Kidney capillary endothelial cell (primary cell): ENCODE measurements at regions not wholly inside any gene's neighbourhood (a gene's known extent, or its start where the extent isn't known, plus 50 kb on each side); places are given as distances from the start of the nearest gene placed in this dataset.

Source experiments
- DNase-seq: peaks from one replicate; pipeline ENCODE4 v3.0.0-alpha.2; 2018; ENCODE audit warnings: low spot score

- DNase-seq = no peak
Measured at GRCh38 chr13:27673911-27674310, 52.2 kb downstream of the POLR1D start.

GRCh38 chr13:27678306-27679040 is 56.8 kb downstream of the POLR1D start:
- no peak for DNase-seq

GRCh38 chr13:27679396-27679795 is 57.7 kb downstream of the POLR1D start:
- no peak for DNase-seq

- no peak for DNase-seq
Measured at GRCh38 chr13:27679896-27680295, 58.2 kb downstream of the POLR1D start.

GRCh38 chr13:27680465-27680864 is 58.8 kb downstream of the POLR1D start:
- DNase-seq = no peak

GRCh38 chr13:27691207-27691606 is 69.5 kb downstream of the POLR1D start:
- DNase-seq = no peak

- DNase-seq = no peak
Measured at GRCh38 chr13:27696731-27697130, 75.0 kb downstream of the POLR1D start.

GRCh38 chr13:27699952-27700351 is 78.3 kb downstream of the POLR1D start:
- no peak for DNase-seq

- DNase-seq = no peak
Measured at GRCh38 chr13:27704681-27705080, 83.0 kb downstream of the POLR1D start.

- DNase-seq = no peak
Measured at GRCh38 chr13:27708325-27708724, 84.0 kb upstream of the GSX1 start.

GRCh38 chr13:27709779-27710178 is 82.5 kb upstream of the GSX1 start:
- DNase-seq = no peak

GRCh38 chr13:27712421-27712820 is 79.9 kb upstream of the GSX1 start:
- no peak for DNase-seq

GRCh38 chr13:27713767-27714166 is 78.5 kb upstream of the GSX1 start:
- DNase-seq = no peak

GRCh38 chr13:27721681-27722080 is 70.6 kb upstream of the GSX1 start:
- no peak for DNase-seq

GRCh38 chr13:27728271-27728670 is 64.0 kb upstream of the GSX1 start:
- peak; percentile 2 for DNase-seq

GRCh38 chr13:27730191-27730590 is 62.1 kb upstream of the GSX1 start:
- no peak for DNase-seq
